HEK293 (cell line): ENCODE measurements at regions not wholly inside any gene's neighbourhood (a gene's known extent, or its start where the extent isn't known, plus 50 kb on each side); places are given as distances from the start of the nearest gene placed in this dataset.

ENCODE experiments used
- CTCF ChIA-PET: fragments of 350-600 bp; formaldehyde crosslinking; extraction: SDS; loops from one replicate; lab custom pipeline; 2021; ENCODE audit warnings: antibody characterized with exemption; lab: Yijun Ruan, JAX
- POLR2A ChIA-PET: fragments of 300-600 bp; formaldehyde crosslinking; extraction: SDS; loops from one replicate; lab custom pipeline; 2020; ENCODE audit warnings: antibody characterized with exemption, inconsistent platforms; lab: Yijun Ruan, JAX
- H3K27ac ChIP-seq: fragments of 200-500 bp; sonication (Bioruptor generic); 2 replicates; pipeline ENCODE4 v1.5.1; 2014; ENCODE audit warnings: low read depth, low read length, control low read depth, inconsistent platforms; ENCODE audit errors: extremely low read depth
- H3K36me3 ChIP-seq, 2 experiments: fragments of 200-500 bp in 1 of 2; sonication (Bioruptor generic) in 1 of 2; 1 replicate in 1 of 2; 2 replicates in 1 of 2; pipeline ENCODE4 v1.5.1; 2014 to 2017; ENCODE audit warnings: inconsistent platforms in 2 of 2, low read length in 2 of 2; ENCODE audit not compliant: control insufficient read depth in 2 of 2, insufficient read depth in 1 of 2
- H3K4me1 ChIP-seq: fragments of 200-500 bp; sonication (Bioruptor generic); 2 replicates; pipeline ENCODE4 v1.5.1; 2014; ENCODE audit warnings: mild to moderate bottlenecking, low read length, inconsistent platforms; ENCODE audit not compliant: control insufficient read depth, insufficient read depth
- H3K4me3 ChIP-seq: 2 replicates; pipeline ENCODE4 v1.5.1; 2011; ENCODE audit warnings: low read depth, mild to moderate bottlenecking, control low read depth, low read length, moderate library complexity
- H3K9me3 ChIP-seq: fragments of 200-500 bp; sonication (Bioruptor generic); 2 replicates; pipeline ENCODE4 v1.5.1; 2014; ENCODE audit warnings: low read depth, low read length, inconsistent platforms; ENCODE audit not compliant: control insufficient read depth, insufficient read depth
- ATF2 ChIP-seq: fragments of 450-650 bp; formaldehyde crosslinking; IDR thresholded peaks from 2 replicates; pipeline ENCODE4 v1.5.1; 2016; ENCODE audit warnings: missing biosample characterization, missing genetic modification characterization, low read depth
- GLI4 ChIP-seq: fragments of 450-650 bp; formaldehyde crosslinking; IDR thresholded peaks from 2 replicates; pipeline ENCODE4 v1.5.1; 2016; ENCODE audit warnings: missing biosample characterization, missing genetic modification characterization
- MEIS1 ChIP-seq: sonication (generic); formaldehyde crosslinking; IDR thresholded peaks from 2 replicates; pipeline ENCODE4 v1.8.1; 2022; ENCODE audit warnings: missing genetic modification reagents, mild to moderate bottlenecking, borderline replicate concordance
- SP7 ChIP-seq: fragments of 450-650 bp; formaldehyde crosslinking; IDR thresholded peaks from 2 replicates; pipeline ENCODE4 v1.5.1; 2016; ENCODE audit warnings: missing biosample characterization, missing genetic modification characterization
- ZBTB20 ChIP-seq: fragments of 450-650 bp; formaldehyde crosslinking; IDR thresholded peaks from 2 replicates; pipeline ENCODE4 v1.5.1; 2016; ENCODE audit warnings: missing biosample characterization, missing genetic modification characterization
- ZBTB21 ChIP-seq: fragments of 450-650 bp; formaldehyde crosslinking; IDR thresholded peaks from 2 replicates; pipeline ENCODE4 v1.5.1; 2017; ENCODE audit warnings: missing biosample characterization, missing genetic modification characterization
- ZNF132 ChIP-seq: fragments of 450-650 bp; formaldehyde crosslinking; IDR thresholded peaks from 2 replicates; pipeline ENCODE4 v1.5.1; 2017; ENCODE audit warnings: missing biosample characterization, missing genetic modification characterization, borderline replicate concordance
- ZNF148 ChIP-seq: fragments of 450-650 bp; formaldehyde crosslinking; IDR thresholded peaks from 2 replicates; pipeline ENCODE4 v1.5.0; 2017; ENCODE audit warnings: missing biosample characterization, missing genetic modification characterization, borderline replicate concordance
- ZNF169 ChIP-seq: fragments of 450-650 bp; formaldehyde crosslinking; IDR thresholded peaks from 2 replicates; pipeline ENCODE4 v1.5.1; 2016; ENCODE audit warnings: missing biosample characterization, missing genetic modification characterization
- ZNF175 ChIP-seq: fragments of 450-650 bp; formaldehyde crosslinking; IDR thresholded peaks from 2 replicates; pipeline ENCODE4 v1.5.1; 2016; ENCODE audit warnings: missing biosample characterization, missing genetic modification characterization
- ZNF2 ChIP-seq: fragments of 450-650 bp; formaldehyde crosslinking; IDR thresholded peaks from 2 replicates; pipeline ENCODE4 v1.5.1; 2016; ENCODE audit warnings: missing biosample characterization, missing genetic modification characterization
- ZNF23 ChIP-seq: fragments of 450-650 bp; formaldehyde crosslinking; IDR thresholded peaks from 2 replicates; pipeline ENCODE4 v1.5.1; 2016; ENCODE audit warnings: missing biosample characterization, missing genetic modification characterization, borderline replicate concordance
- ZNF239 ChIP-seq: fragments of 450-650 bp; formaldehyde crosslinking; IDR thresholded peaks from 2 replicates; pipeline ENCODE4 v1.5.1; 2016; ENCODE audit warnings: missing biosample characterization, missing genetic modification characterization
- ZNF391 ChIP-seq: fragments of 450-650 bp; formaldehyde crosslinking; IDR thresholded peaks from 2 replicates; pipeline ENCODE4 v1.5.1; 2016; ENCODE audit warnings: low read depth, missing biosample characterization, missing genetic modification characterization, borderline replicate concordance
- ZNF473 ChIP-seq: fragments of 450-650 bp; formaldehyde crosslinking; IDR thresholded peaks from 2 replicates; pipeline ENCODE4 v1.5.1; 2017; ENCODE audit warnings: missing biosample characterization, missing genetic modification characterization
- ZNF48 ChIP-seq: fragments of 450-650 bp; formaldehyde crosslinking; IDR thresholded peaks from 2 replicates; pipeline ENCODE4 v1.5.1; 2016; ENCODE audit warnings: missing biosample characterization, missing genetic modification characterization
- ZNF501 ChIP-seq: fragments of 450-650 bp; formaldehyde crosslinking; IDR thresholded peaks from 2 replicates; pipeline ENCODE4 v1.5.1; 2016; ENCODE audit warnings: missing biosample characterization, missing genetic modification characterization
- ZNF521 ChIP-seq: fragments of 450-650 bp; formaldehyde crosslinking; IDR thresholded peaks from 2 replicates; pipeline ENCODE4 v1.5.1; 2017; ENCODE audit warnings: missing biosample characterization, mild to moderate bottlenecking, missing genetic modification characterization
- ZNF561 ChIP-seq: fragments of 450-650 bp; IDR thresholded peaks from 2 replicates; pipeline ENCODE4 v1.5.1; 2018; ENCODE audit warnings: missing biosample characterization, missing genetic modification characterization, borderline replicate concordance
- ZNF658 ChIP-seq: fragments of 450-650 bp; formaldehyde crosslinking; IDR thresholded peaks from 2 replicates; pipeline ENCODE4; 2016; ENCODE audit warnings: missing biosample characterization, missing genetic modification characterization
- ZNF670 ChIP-seq: fragments of 450-650 bp; formaldehyde crosslinking; IDR thresholded peaks from 2 replicates; pipeline ENCODE4 v1.5.1; 2016; ENCODE audit warnings: missing biosample characterization, missing genetic modification characterization, low read depth
- ZNF747 ChIP-seq: fragments of 450-650 bp; formaldehyde crosslinking; IDR thresholded peaks from 2 replicates; pipeline ENCODE4 v1.5.1; 2016; ENCODE audit warnings: missing biosample characterization, missing genetic modification characterization
- ZNF76 ChIP-seq: fragments of 450-650 bp; formaldehyde crosslinking; IDR thresholded peaks from 2 replicates; pipeline ENCODE4; 2016; ENCODE audit warnings: low read depth, missing biosample characterization, missing genetic modification characterization, borderline replicate concordance

DNA sequence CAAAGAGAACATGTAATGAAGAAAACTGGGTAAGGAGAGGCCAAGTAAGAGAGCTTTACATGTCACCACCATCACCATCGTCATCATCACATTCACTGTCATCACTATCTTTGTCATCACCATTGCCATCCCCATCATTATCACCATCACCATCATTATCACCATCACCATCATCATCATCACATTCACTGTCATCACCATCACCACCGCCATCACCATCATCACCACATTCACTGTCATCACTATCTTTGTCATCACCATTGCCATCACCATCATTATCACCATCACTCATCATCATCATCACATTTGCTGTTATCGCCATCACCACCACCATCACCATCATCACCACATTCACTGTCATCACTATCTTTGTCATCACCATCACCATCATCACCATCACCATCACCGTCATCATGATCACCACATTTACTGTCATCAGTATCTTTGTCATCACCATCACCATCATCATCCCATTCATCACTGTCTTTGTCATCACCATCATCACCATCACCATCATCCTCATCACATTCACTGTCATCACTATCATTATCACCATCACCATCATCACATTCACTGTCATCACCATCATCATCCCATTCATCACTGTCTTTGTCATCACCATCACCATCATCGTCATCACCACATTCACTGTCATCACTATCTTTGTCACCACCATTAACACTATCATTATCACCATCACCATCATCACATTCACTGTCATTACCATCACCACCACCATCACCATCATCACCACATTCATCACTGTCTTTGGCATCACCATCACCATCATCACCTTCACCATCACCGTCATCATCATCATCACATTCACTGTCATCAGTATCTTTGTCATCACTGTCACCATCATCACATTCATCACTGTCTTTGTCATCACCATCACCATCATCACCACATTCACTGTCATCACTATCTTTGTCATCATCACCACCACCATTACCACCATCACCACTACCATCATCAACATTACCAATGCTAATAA lies 172.3 kb downstream of the ERMARD start (continued):
- peak; percentile 62 for TF ChIP-seq ZBTB21 (tag by site-specific recombination)
- TF ChIP-seq ZNF670 (tag by site-specific recombination): no peak
- TF ChIP-seq ZNF391 (tag by site-specific recombination): no peak
- TF ChIP-seq ZNF175: no peak
- TF ChIP-seq ZBTB20: no peak
- no peak for TF ChIP-seq ZNF23 (tag by site-specific recombination)
- peak; percentile 78; the same call in 1 of the 2 replicates for TF ChIP-seq ZNF169 (tag by site-specific recombination)
- peak; percentile 90; the same call in 1 of the 2 replicates for TF ChIP-seq ZNF658 (tag by site-specific recombination)
- peak; percentile 67; the same call in 1 of the 2 replicates for TF ChIP-seq ZNF148
- no peak for TF ChIP-seq GLI4
- peak; percentile 80; the same call in 1 of the 2 replicates for TF ChIP-seq ZNF747 (tag by site-specific recombination)
- TF ChIP-seq ZNF2: no peak
- peak; percentile 73; the same call in 1 of the 2 replicates for TF ChIP-seq ZNF521 (tag by site-specific recombination)
- TF ChIP-seq, all 188 proteins: peak for 12

DNA sequence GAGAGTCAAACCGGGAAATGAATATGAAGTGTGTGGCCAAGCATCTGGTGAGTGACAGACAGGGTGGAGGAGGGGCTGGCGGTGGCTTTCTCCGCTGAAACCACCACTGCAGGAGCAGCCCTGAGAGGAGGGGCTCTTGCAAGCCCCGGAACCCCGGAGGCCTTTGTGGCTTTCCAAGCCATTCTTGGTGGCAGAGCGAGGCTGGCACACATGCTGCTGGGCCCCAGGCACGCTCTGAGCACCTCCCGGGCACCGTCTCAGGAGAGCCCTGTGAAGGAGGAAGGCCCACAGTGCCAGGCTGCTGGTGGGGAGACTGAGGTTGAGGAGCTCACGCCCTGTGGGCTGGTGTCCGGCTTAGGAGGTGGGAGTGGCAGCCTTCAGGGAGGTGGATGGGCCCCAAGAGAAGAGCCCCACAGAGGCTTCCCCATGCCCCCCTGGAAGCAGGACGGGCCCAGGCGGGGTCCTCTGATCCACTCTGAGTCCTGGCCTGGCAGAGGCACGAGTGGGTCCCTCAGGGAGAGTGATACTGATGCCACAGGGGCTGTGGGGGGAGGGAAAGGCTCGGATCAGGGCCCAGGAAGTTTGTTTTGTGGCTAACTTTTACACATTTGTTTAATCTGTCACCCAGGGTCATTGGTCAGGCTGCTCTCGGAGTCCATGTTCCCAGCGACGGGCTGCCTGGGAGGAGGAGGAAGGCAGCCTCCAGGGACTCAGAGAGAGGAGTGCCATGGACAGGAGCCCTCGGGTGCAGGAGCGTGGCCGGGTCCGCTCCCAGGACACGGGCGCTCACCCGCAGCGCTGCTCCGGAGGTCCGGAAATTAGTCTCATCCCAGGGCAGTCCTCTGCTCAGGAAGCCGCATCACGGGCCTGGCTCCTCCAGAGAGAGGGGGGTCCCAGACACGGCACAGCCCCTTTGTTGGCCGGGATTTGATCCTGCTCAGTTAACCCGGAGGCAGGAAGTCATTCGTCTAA lies 170.7 kb downstream of the ERMARD start:
- no peak for TF ChIP-seq ZNF501 (tag by site-specific recombination)
- TF ChIP-seq ZNF76: no peak
- no peak for TF ChIP-seq ZNF132
- TF ChIP-seq ZNF239 (tag by site-specific recombination): no peak
- no peak for TF ChIP-seq ATF2 (tag by site-specific recombination)
- no peak for TF ChIP-seq ZBTB21 (tag by site-specific recombination)
- TF ChIP-seq ZNF561 (tag by site-specific recombination): no peak
- TF ChIP-seq ZNF48: no peak
- TF ChIP-seq ZNF473 (tag by site-specific recombination): no peak
- no peak for TF ChIP-seq SP7 (tag by site-specific recombination)
- TF ChIP-seq MEIS1: no peak
- CTCF ChIA-PET: no interaction called here
- Histone ChIP-seq H3K9me3 (no peaks in the 10 kb centered on the region), H3K4me3 (no peak overlapping the region), H3K36me3 (no peaks in the 10 kb centered on the region), H3K27ac (no peak overlapping the region), H3K4me1 (no peaks in the 10 kb centered on the region)
- POLR2A ChIA-PET: no interaction called here
